ENCODE measurements at regions not wholly inside any gene's neighbourhood (a gene's known extent, or its start where the extent isn't known, plus 50 kb on each side); places are given as distances from the start of the nearest gene placed in this dataset.

DNA sequence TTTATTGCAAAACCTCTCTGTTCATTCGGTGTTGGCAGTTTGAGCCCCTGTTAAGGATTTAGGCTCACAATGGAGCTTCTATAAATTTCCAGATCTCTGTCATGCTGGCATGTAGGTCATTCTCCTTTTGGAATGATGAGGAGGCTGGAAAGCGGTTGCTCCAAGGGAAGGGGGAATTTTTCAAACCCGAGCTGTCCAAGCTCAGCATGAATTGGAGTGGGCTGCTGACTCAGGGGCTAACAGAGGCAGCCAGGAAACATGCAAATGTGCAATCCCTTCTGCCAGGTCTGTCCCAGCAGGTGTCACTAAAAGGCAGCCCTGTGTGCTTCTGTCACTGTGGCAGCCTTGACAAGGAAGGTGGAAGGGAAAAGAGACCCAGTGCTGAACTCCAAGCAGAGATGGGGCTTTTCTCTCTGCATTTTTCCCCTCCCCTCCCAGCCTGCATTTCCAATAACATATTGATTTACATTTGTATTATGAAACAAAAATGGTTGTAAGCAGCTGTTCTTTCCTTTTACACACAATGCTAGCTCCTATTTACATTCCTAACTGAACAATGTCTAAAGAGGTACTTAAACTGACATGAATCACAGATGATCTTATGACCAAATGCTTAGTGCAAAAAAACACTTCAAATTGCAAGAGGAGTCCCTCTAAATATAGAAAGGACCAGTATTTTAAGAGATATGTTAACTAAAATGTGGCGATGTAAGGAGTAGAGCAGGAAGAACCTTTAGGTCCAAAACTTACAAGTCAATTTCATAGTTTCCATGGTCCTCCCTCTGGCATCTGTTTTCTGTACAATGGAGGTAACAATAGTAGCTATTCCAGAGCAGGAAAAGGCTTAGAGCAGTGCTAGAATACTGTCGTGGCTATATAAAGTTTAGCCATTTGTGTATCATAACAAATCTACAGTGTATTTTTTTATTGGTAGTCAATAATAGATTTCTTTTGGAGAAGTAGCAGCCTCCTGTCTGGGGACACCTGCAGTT is 84.5 kb upstream of the ATP10A start:
- DNase-seq, result peak; percentile 4 to 8

DNA sequence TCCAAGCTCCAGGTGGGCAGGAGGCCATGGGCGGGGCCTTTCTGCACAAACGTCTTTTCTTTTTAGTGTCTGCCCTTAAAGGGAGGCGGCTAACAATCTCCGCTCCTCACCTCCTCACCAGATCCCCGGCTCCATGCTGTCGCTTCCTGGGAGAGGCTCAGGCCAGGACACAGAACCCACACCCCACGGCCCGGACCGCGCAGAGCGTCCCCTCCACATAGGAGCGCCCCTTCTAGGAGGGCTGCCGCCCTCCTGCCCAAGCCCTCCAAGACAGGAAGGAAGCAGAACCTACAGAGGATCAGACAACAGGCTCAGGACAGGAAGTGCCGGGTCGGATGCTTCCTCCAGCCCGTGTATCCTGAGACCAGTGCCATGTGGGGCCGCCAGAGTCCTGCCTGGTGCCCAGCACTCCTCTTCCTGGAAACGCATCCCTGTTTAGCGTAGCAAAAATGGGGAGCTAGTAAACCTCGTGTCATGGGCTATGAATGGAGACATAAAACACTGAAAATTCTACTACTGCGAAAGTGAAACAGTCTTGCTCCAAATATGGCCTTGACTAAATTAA is 83.2 kb upstream of the ATP10A start:
- DNase-seq, result no peak

DNA sequence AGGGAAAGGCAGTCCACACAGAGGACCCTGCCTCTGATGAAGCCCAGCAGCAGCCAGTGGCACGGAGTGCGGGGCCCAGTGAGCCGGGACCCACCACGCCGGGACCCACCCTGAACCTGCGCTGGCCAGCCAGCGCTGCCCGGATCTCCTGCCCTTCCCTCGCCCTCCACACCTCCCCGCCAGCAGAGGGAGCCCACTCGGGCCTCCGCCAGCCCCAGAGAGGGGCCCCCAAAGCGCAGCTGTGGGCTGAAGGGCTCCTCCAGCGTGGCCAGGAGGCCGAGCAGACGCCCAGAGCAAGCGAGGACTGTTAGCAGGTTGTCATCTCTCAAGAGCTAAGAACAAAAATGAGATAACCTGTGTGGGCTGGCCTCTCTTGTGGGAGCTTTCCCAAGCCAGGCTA is 81.3 kb upstream of the ATP10A start:
- DNase-seq, result no peak

DNA sequence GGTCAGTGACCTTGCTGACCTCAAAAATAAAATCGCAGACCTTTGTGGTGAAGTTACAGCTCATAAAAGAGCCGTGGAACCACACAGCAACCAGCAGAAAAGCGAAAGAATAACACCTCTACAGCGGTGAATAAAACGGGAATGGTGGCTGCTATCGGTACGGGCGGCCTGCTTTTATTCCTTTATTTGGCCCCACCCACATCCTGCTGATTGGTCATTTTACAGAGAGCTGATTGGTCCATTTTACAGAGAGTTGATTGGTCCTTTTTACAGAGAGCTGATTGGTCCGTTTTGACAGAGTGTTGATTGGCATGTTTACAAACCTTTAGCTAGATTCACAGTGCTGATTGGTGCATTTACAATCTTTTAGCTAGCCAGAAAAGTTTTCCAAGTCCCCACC is 80.7 kb upstream of the ATP10A start:
- no peak for DNase-seq

DNA sequence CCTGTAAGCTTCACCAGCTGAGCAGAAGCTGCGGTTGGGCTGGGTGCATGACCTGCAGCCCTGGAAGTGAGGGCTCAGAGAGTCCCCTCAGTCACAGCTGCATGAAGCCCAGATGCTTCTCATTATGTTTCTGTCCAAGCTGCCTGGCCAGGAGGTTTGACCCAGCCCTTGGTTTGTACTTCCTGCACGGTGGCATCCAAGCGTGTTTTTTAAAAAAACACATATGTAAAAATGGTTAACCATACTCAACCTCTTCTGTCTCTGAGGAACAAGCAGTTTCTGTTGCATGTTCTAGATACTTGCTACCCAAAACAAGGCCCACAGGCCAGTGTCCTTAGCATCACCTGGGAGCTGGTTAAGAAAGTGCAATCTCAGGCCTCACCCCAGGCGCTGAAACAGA is 76.0 kb upstream of the ATP10A start:
- no peak for DNase-seq

DNA sequence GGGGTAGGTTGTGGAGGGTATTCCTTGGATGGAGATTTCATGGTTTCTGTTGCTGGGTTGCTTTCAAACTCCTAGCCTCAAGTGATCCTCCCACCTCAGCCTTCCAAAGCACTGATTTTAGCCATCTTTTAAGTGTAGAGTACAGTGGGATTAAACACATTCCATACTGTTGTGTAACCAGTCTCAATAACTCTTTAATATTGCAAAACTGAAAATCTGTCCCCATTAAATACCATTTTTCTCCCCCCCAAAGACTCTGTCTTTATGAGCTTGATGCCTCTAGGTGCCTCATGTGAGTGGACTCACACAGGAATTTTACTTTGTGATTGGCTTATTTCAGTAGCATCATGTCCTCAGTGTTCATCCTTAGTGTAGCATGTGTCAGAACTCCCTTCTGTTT is 74.7 kb upstream of the ATP10A start:
- no peak for DNase-seq

DNA sequence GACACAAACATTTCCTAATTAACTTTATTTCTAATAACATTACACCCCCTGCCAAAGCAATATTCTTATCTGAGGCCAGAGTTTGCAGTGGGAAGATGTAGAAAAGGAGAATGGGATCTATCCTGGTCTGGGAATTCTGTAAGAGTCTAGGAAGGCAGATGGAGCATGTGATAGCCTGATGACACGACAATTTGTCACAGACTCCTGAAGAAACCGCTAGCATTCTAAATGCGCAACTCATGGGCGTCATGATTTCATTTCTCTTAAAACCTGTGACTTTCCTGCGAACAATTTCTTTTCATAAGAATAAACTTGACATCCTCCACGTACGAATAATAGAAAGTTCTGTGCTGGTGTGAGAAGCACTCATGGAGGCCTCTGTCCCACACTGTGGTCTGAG is 72.9 kb upstream of the ATP10A start:
- DNase-seq, result no peak

DNA sequence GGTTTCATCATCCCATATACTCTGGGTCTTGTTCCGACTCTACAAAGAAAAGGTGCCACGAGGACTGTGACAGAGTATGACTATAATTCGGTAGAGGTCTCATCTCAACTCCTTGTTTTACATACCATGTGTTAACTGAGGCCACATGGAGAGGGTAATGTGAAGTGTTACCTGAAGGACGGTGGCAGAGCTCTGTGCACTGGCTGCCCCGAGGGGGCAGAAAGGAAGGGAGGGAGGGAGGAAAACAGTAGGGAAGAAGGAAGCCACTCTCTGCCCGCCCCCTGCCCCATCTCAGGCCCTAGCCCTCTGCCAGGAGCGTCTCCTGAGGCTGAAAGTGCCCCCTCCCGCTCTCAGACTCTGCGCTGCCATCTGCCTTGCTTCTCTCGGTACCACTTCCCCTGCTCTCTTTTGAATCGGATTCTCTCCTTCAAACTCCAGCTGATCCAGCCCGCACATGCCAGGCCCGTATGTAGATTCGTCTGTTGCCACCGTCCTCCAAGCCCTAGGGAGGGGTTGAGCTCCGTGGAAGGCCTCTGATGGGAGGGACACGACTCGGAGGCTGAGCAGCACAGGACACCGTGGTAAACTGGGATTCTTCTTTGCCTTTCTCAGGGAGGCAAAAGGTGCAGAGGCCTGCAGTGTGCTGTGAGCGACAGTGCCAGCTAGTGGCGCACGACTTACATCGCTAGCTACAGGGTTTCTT is 70.5 kb upstream of the ATP10A start:
- DNase-seq, result peak; percentile 66 to 77

DNA sequence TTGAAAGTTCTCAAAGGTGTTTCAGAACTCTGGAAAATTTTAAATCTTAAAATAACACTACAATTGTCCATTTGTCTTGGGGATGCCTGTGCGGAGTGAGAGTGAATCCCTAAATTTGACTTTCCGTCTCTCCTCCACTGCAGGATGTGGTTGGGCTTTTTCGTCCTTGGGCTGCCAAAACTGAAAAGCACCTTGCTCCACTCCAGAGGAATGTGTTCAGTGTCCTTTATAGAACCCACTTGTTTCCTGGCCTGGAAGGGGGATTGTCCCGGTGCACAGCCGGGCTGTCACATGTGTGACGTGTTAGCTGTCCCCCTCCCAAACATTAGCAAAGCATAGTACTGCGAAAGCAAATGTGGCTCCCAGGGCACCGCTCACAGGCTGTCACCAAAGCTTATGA is 69.6 kb upstream of the ATP10A start:
- DNase-seq, result no peak

DNA sequence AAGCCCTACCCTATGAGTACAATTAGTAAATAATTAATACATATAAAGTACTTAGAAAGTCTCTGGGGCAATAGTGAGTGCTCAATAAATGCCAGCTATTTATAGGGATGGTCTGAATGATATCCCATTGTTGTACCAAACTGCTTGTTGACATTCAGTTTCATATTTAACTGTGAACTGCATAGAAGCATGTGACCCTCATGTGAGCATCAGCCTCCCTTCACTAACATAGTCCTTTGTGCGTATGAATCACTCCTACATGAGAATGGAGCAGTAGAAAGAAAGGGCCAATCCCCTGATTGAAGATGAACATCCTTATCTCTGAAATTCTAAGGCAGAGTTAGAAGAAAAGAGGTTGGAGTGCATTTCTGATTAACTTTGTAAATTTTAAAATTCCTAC is 68.7 kb upstream of the ATP10A start:
- DNase-seq, result no peak

DNA sequence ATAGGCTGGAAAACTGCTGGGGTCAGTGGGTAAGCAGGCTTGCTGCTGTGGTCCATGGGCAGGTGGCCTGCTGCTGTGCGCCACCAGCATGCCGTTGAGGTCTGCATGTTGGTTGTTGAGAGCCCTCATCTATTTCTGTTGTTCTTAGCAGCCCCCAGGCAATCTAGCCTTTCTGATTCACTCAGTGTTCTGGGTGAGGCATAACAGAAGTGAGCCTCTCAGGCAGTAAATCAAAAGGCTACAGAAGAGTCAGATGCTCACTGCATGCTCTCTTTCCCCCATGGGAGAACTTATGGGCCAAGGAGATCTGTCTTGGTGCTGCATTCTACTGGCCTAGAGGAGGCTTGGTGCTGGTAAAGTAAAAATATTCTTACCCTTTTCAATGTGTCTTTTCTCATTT is 67.8 kb upstream of the ATP10A start:
- no peak for DNase-seq

All from activated CD4-positive, alpha-beta T cell treated with anti-CD3 and anti-CD28 coated beads, Interleukin-2, amount 50 U/mL, for 48 hours (primary cell).